KOPT-K1 (cell line): ENCODE measurements at regions not wholly inside any gene's neighbourhood (a gene's known extent, or its start where the extent isn't known, plus 50 kb on each side); places are given as distances from the start of the nearest gene placed in this dataset.

Experiments
- H3K27ac ChIP-seq: fragments of 200-600 bp; sonication (generic); 2 replicates; pipeline ENCODE4 v1.5.1; 2016; ENCODE audit warnings: antibody characterized with exemption, mild to moderate bottlenecking, low read depth, low read length; ENCODE audit not compliant: poor library complexity, severe bottlenecking
- H3K36me3 ChIP-seq: fragments of 200-600 bp; sonication (generic); 2 replicates; pipeline ENCODE4 v1.5.1; 2017; ENCODE audit warnings: antibody characterized with exemption, mild to moderate bottlenecking, low read length, moderate library complexity; ENCODE audit not compliant: insufficient read depth
- H3K9me3 ChIP-seq: fragments of 200-600 bp; sonication (generic); 2 replicates; pipeline ENCODE4 v1.5.1; 2017; ENCODE audit warnings: antibody characterized with exemption, low read length, mild to moderate bottlenecking; ENCODE audit not compliant: insufficient read depth, poor library complexity, severe bottlenecking

DNA sequence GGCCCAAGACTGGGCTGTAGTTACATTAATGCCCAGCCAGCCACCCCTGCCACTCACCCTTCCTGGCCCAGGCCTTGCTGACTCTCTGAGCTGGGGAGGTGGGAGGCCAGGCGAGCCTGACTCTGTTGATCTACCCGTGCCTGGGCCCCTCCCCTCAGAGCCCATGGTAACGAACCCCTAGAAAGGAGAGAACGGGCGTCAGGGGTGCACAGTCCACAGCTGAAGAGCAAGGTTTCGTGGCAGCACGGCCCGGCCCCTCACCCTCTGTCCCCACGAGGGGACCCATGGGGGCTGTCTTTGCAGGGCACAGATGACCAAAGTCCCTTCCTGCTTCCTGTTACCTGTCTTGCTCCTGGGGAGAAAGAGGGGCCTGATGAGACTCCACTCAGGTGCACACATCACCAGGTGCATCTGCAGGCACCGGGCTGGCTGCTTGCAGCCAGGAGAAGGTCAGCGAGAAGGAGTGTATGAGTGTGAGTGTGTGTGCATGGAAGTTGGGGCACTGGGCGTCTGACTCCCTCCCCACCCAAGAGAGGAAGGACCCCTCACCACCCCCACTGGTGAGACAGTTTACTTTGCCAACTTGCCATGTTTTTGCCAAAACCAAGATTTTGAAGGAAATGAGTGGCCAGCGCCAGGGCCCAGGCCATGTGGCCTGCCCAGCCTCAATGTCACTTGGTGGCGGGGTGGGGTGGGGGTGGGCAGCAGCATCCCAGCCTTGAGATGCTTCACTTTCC is 359.1 kb downstream of the SEC14L1 start:
- H3K9me3 ChIP-seq: no peaks in the 10 kb centered on the region
- peaks cover 80% of the 10 kb centered on the region for H3K36me3 ChIP-seq
- H3K27ac ChIP-seq: no peak overlapping the region

DNA sequence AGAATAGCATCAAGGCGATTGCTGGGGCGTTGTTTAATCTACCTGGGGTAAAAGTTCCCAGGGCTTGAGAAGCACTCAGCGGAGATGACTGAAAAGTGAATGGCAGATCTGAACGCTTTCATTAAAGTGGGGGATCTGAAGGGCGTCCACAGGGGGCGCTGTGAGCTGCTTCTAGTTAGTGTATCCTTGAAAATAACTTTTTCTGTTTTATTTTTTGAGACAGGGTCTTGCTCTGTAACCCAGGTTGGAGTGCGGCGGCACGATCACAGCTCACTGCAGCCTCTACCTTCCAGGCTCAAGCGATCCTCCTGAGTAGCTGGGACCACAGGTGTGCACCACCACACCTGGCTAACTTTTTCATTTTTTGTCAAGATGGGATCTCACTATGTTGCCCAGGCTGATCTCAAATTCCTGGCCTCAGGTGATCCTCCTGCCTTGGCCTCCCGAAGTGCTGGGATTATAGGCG is 360.4 kb downstream of the SEC14L1 start:
- no peak overlapping the region for H3K27ac ChIP-seq
- H3K36me3 ChIP-seq: peaks cover 68% of the 10 kb centered on the region
- H3K9me3 ChIP-seq: no peaks in the 10 kb centered on the region

- Histone ChIP-seq H3K27ac (no peak overlapping the region), H3K36me3 (peaks cover 59% of the 10 kb centered on the region), H3K9me3 (no peaks in the 10 kb centered on the region)
Observed at GRCh38 chr17:77501751-77502625, 361.2 kb downstream of the SEC14L1 start.

DNA sequence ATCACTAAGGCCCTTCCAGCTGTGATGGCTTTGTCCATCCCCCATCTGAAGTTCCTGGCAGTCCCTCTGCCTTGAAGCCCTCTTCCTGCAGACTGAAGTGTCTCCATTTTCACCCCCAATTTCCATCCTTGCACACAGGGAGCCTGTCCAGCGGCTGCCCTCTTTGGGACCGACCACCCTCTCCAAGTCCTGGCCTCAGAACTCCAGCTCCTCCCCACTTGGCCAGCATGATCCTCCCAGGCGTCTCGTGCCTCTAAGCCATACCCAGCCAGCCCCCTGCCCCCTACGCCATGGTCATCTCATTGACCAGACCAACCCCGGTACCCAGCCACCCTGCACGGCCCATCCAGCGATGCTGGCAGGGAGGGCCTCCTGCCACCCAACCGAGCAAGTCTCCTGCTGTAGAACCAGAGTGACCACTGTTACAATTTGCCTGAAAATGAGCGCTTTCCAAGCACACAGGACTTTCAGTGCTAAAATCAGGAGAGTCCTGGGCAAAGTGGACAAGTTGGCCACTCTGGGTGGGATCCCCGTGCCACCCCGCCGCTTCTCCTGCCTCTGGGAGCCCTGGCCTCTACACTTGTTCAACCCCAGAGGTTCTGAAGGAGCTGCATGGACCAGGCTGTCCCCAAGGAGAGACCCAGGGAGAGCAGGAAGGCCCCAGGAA is 362.0 kb downstream of the SEC14L1 start:
- H3K9me3 ChIP-seq: no peaks in the 10 kb centered on the region
- H3K36me3 ChIP-seq: peaks cover 51% of the 10 kb centered on the region
- H3K27ac ChIP-seq: no peak overlapping the region

- Histone ChIP-seq H3K36me3 (peaks cover 46% of the 10 kb centered on the region), H3K27ac (no peak overlapping the region), H3K9me3 (no peaks in the 10 kb centered on the region)
Observed at GRCh38 chr17:77503293-77503655, 362.5 kb downstream of the SEC14L1 start.

DNA sequence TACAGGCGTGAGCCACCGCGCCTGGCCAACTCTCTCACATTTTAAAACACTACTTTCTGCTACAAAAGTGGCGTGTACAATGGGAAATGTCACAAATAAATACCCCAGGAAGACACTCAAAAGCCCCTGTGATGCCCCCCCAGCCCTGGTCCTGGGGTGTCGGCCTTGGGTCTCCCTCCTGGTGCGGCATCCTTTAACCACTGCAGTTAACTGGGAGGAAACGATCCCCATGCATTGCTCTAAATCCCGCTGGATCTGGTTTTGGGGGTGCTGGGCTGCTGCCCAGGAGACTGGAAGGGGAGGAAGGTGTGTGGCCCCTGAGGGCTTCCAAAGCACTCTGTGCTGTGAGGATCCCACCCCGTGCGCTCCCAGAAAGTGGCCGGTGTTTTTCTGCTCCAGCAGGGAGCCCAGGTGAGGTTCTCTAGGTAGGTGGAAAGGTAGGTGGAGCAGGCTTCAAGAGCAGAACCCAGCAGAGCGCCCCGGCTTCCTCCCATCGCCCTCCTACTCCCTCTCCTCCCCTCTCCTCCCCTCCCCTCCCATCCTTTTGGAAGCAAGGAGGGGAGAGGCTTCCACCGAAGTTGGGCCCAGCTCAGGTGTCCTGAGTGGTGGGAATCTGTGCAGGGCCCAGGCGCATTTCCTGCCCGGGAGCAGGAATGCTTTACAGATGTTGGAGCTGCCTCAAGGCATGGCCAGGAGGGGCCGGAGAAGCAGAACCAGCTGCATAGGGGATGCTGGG is 363.3 kb downstream of the SEC14L1 start:
- H3K36me3 ChIP-seq: peaks cover 38% of the 10 kb centered on the region
- H3K27ac ChIP-seq: no peak overlapping the region
- no peaks in the 10 kb centered on the region for H3K9me3 ChIP-seq

DNA sequence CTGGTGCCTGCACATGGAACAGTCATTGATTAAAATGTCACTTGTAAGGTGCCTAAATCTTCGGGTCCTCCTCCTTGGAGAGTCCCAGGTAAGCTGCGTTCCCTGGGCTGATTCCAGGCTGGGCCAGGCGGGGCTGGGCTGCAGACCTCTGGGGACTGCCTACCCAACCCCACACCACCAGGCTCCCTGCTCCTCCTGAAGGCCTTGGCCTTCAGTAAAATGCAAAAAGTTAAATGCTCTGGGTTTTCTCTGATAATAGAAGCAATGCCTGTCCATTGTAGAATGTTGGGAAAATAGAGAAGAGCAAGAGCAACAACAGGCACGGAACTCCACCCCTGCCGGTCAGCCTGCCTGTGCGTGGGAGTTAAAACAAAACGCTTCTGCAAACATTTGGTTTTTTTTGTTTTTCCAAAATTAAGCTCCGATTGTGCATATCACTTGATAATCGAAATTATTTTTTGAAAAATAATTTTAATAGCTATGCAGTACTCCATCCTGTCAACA is 363.9 kb downstream of the SEC14L1 start:
- Histone ChIP-seq H3K36me3 (peaks cover 32% of the 10 kb centered on the region), H3K9me3 (no peaks in the 10 kb centered on the region), H3K27ac (no peak overlapping the region)

DNA sequence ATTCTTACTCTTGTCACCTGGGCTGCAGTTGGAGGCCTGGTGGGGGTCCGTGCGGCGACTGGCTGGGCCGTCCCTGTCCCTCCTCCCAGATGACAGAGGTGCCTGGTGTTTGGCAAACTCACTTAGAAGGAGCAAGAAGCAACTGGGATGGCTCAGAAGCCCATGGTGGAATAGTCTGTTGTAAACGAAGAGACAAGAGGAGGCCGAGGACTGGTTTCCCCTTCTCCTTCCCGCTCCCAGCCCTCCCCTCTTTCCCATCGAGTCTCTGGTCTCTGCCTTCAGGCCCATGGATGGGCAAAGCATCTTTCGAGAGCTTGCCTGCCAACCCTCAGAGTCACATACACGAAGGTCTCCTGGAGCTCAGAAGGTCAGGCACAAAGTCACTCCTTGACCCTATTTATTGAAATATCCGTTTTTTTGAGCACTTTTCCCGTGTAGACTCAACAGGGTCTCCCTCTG is 364.4 kb downstream of the SEC14L1 start:
- Histone ChIP-seq H3K9me3 (no peaks in the 10 kb centered on the region), H3K36me3 (peaks cover 27% of the 10 kb centered on the region), H3K27ac (no peak overlapping the region)

DNA sequence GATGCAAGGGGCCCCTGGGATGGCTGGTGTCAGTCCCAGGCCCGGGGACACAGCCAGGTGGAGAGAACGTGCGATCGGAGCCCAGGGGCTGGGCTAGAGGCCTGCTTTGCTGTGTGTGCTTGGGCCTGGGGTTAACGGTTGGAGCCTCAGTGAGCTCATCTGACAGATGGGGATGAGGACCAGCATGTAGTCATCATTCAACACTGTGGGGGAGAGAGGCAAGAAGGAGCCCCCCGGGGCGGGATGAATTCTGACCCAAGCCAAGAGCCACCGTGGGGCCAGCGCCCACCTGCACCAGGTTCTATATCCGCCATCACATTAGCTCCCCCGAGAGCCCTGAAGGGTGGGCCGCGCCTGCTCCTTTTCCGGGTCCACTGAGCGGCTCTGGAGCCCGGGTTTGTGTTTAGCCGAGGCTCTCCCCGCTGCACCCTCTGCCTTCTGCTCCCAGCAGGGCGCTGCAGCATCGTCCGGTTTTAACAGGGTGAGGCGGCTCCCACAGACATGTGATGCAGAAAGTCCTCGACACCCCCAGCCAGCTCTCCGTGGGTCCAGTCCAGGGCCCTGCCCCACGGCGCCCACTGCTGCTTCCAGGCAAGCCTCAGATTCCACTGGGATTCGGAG is 365.7 kb downstream of the SEC14L1 start:
- no peak overlapping the region for H3K27ac ChIP-seq
- peaks cover 8% of the 10 kb centered on the region for H3K9me3 ChIP-seq
- peaks cover 14% of the 10 kb centered on the region for H3K36me3 ChIP-seq

DNA sequence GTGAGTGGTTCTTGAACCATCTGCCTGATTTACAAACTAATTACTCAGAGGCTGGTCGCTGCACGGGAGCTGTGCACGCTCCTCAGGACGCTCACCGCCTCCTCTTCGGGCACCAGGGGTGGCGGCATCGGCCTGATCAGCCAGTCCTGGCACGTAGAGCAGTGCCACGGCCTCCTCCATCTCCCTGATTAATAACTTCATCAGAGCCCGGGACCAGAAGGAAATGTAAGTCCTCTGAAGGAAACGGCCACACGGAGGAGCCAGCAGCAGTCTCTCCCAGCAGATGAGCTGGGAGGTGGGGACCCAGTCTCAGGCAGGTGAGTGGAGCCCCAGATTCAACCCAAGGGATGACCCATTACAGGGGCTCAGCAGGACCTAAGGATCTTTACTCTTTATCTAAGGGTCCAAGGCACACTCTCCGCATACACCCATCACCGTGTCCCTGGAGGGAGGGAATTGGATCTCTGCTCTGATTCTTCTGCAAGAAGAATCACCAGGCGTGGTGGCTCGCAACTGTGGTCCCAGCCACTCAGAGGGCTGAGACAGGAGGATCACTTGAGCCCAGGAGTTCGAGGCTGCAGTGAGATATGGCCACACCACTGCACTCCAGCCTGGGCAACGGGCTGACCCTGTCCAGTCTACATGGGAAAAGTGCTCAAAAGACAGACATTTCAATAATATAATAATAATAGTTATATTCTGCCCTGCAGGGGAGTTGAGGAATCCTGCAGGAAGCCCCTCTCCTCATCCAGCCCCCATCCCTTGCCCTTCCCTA is 366.5 kb downstream of the SEC14L1 start:
- peaks cover 6% of the 10 kb centered on the region; the same call in 1 of the 2 replicates for H3K36me3 ChIP-seq
- H3K27ac ChIP-seq: no peak overlapping the region
- H3K9me3 ChIP-seq: peaks cover 16% of the 10 kb centered on the region

GRCh38 chr17:77508047-77508715 is 367.4 kb downstream of the SEC14L1 start:
- Histone ChIP-seq H3K36me3 (no peaks in the 10 kb centered on the region), H3K9me3 (peaks cover 17% of the 10 kb centered on the region), H3K27ac (no peak overlapping the region)

DNA sequence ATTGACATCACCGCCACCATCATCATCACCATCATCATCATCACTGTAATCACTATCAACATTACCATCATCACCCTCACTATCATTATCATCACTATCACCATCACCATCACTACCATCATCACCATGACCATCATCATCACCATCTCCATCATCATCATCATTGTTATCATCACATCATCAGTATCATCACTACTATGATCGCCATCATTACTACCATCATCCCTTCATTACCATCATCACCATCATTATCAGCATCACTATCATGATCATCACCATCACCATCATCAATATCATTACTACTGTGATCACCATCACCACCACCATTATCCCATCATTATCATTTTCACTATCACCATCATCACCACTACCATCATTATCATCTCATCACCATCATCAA is 368.3 kb downstream of the SEC14L1 start:
- Histone ChIP-seq H3K36me3 (no peaks in the 10 kb centered on the region), H3K9me3 (peaks cover 17% of the 10 kb centered on the region), H3K27ac (no peak overlapping the region)

DNA sequence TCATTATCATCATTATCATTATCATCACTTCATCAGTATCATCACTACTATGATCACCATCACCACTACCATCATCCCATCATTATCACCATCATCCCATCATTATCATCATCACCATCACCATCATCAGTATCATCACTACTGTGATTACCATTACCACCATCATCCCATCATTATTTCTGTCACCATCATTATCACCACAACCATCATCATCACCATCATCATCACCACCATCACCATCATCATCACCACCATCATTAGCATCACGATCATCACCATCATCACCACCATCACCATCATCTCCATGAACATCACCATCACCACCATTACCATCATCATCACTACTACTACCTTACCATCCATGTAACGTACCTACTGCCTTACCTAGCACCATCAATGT is 368.8 kb downstream of the SEC14L1 start:
- no peaks in the 10 kb centered on the region for H3K36me3 ChIP-seq
- H3K9me3 ChIP-seq: peaks cover 21% of the 10 kb centered on the region
- no peak overlapping the region for H3K27ac ChIP-seq
